ENCODE measurements at regions not wholly inside any gene's neighbourhood (a gene's known extent, or its start where the extent isn't known, plus 50 kb on each side); places are given as distances from the start of the nearest gene placed in this dataset.

DNA sequence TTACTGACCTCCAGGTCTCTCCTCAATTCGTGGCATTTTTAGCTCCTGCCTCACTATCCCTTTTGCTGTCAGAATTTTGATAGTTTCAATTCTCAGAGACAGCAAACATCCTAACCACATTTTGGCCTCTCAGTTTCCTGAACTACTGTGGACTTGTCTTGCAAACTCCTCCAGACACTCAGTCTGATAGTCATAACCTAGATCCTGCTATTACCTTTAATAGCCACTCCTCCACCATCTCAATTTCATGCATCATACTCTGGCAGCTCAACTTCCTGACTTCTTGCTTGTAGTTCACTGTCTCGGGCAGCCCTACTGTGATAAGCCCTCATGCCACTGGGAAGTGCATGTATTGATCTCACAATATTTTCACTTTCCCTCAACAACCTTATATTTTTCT, 481.8 kb upstream of the CDH18 start:
- no peaks in the 10 kb centered on the region for H3K27me3 Mint-ChIP-seq (ENCODE audit: unreplicated experiment)
- no peaks in the 10 kb centered on the region for H3K9me3 Mint-ChIP-seq (ENCODE audit: unreplicated experiment)
- H3K27ac Mint-ChIP-seq (ENCODE audit: unreplicated experiment), result no peak overlapping the region
- no peak for DNase-seq (ENCODE audit: low spot score)
- TF ChIP-seq, protein P1, sequence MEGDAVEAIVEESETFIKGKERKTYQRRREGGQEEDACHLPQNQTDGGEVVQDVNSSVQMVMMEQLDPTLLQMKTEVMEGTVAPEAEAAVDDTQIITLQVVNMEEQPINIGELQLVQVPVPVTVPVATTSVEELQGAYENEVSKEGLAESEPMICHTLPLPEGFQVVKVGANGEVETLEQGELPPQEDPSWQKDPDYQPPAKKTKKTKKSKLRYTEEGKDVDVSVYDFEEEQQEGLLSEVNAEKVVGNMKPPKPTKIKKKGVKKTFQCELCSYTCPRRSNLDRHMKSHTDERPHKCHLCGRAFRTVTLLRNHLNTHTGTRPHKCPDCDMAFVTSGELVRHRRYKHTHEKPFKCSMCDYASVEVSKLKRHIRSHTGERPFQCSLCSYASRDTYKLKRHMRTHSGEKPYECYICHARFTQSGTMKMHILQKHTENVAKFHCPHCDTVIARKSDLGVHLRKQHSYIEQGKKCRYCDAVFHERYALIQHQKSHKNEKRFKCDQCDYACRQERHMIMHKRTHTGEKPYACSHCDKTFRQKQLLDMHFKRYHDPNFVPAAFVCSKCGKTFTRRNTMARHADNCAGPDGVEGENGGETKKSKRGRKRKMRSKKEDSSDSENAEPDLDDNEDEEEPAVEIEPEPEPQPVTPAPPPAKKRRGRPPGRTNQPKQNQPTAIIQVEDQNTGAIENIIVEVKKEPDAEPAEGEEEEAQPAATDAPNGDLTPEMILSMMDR (IDR thresholded peaks at IDR 0.05; ENCODE audit: unreplicated experiment), result no peak
- no peaks in the 10 kb centered on the region for H3K4me1 Mint-ChIP-seq (ENCODE audit: unreplicated experiment)
- H3K4me3 Mint-ChIP-seq (ENCODE audit: unreplicated experiment), result no peak overlapping the region
- H3K36me3 Mint-ChIP-seq (ENCODE audit: low read depth, unreplicated experiment), result no peaks in the 10 kb centered on the region

DNA sequence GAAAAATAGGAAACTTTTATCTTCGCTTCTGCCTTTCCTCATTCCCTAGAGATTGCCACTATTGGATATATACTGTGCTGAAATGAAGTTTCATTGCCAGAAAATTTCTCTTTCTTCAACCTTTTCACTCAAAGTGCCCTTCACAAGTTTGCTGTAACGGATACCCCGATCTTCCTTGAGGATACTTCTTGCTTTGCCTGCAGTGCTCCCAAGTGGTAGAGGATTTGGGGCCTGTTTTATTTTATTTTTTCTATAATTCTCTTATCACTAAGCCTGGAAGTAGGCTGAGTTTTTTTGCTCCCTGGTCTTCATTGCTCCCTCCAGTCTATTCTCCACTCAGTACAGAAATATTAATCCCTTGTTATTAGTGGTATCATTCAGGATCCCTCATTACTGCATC, 481.4 kb upstream of the CDH18 start:
- DNase-seq (ENCODE audit: low spot score), result no peak
- no peaks in the 10 kb centered on the region for H3K4me1 Mint-ChIP-seq (ENCODE audit: unreplicated experiment)
- H3K9me3 Mint-ChIP-seq (ENCODE audit: unreplicated experiment), result no peaks in the 10 kb centered on the region
- H3K36me3 Mint-ChIP-seq (ENCODE audit: low read depth, unreplicated experiment), result no peaks in the 10 kb centered on the region
- H3K4me3 Mint-ChIP-seq (ENCODE audit: unreplicated experiment), result no peak overlapping the region
- TF ChIP-seq, protein P1 (IDR thresholded peaks at IDR 0.05; ENCODE audit: unreplicated experiment), result no peak
- H3K27ac Mint-ChIP-seq (ENCODE audit: unreplicated experiment), result no peak overlapping the region
- H3K27me3 Mint-ChIP-seq (ENCODE audit: unreplicated experiment), result no peaks in the 10 kb centered on the region

DNA sequence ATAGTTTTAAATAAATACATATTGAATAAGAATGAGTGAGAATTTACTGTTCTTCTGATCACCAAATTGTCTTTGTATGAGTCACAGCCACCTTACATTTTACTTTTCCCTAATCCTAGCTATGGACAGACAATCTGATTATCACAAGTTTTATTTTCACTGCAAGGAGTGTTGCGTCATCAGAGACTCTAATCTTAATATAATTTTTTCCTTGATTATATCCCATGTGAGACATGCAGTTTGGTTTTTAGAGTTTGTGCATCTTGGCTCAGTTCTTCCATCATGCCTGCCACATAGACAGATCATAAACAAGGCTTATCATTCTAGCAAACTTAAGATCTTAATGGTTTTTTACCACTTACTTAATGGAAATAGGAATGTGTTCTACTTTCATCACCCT, 478.5 kb upstream of the CDH18 start:
- TF ChIP-seq, protein P1 (IDR thresholded peaks at IDR 0.05; ENCODE audit: unreplicated experiment), result no peak
- H3K4me1 Mint-ChIP-seq (ENCODE audit: unreplicated experiment), result no peaks in the 10 kb centered on the region
- H3K27me3 Mint-ChIP-seq (ENCODE audit: unreplicated experiment), result no peaks in the 10 kb centered on the region
- H3K27ac Mint-ChIP-seq (ENCODE audit: unreplicated experiment), result no peak overlapping the region
- DNase-seq (ENCODE audit: low spot score), result no peak
- no peak overlapping the region for H3K4me3 Mint-ChIP-seq (ENCODE audit: unreplicated experiment)
- no peaks in the 10 kb centered on the region for H3K9me3 Mint-ChIP-seq (ENCODE audit: unreplicated experiment)
- H3K36me3 Mint-ChIP-seq (ENCODE audit: low read depth, unreplicated experiment), result no peaks in the 10 kb centered on the region

DNA sequence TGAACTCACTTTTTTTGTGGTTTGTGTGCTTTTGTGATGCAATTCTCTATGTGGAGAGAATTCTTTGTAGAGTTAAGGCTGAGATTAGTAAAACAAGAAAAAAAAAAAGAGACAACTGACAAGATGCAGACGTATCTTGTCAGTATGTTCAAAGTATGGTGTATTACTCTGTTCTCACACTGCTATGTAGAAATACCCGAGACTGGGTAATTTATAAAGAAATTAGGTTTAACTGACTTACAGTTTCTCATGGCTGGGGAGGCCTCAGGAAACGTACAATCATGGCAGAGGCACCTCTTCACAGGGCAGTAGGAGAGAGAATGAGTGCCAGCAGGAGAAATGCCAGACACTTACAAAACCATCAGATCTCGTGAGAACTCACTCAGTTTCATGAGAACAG, 475.2 kb upstream of the CDH18 start:
- Mint-ChIP-seq H3K4me1 (ENCODE audit: unreplicated experiment) (no peaks in the 10 kb centered on the region), H3K27me3 (ENCODE audit: unreplicated experiment) (no peaks in the 10 kb centered on the region), H3K36me3 (ENCODE audit: low read depth, unreplicated experiment) (no peaks in the 10 kb centered on the region), H3K9me3 (ENCODE audit: unreplicated experiment) (no peaks in the 10 kb centered on the region), H3K4me3 (ENCODE audit: unreplicated experiment) (no peak overlapping the region), H3K27ac (ENCODE audit: unreplicated experiment) (no peak overlapping the region)
- TF ChIP-seq, protein P1 (IDR thresholded peaks at IDR 0.05; ENCODE audit: unreplicated experiment), result no peak
- DNase-seq (ENCODE audit: low spot score), result no peak

DNA sequence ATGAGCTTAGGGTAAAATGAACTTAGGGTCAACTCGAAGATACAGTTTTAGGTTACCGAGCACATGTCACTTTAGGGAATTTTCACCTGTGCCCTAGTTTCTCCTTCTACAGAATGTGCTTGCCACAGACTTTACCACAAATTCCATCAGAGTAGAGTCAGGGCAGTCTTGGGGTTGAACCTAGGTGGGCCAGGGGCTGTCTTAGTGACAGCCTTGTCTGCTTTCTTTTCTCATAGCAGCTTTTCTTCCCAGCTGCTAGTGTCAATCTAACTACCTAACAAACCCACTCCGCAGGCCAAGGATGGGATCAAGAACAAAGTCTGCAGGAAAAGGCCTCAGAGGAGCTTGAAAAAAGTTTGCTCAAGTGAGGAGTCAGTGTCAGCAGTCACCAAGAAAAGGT, 458.1 kb upstream of the CDH18 start:
- Mint-ChIP-seq H3K36me3 (ENCODE audit: low read depth, unreplicated experiment) (no peaks in the 10 kb centered on the region), H3K4me1 (ENCODE audit: unreplicated experiment) (peaks cover 17% of the 10 kb centered on the region), H3K4me3 (ENCODE audit: unreplicated experiment) (no peak overlapping the region), H3K27ac (ENCODE audit: unreplicated experiment) (no peak overlapping the region), H3K9me3 (ENCODE audit: unreplicated experiment) (no peaks in the 10 kb centered on the region), H3K27me3 (ENCODE audit: unreplicated experiment) (no peaks in the 10 kb centered on the region)
- TF ChIP-seq, protein P1 (IDR thresholded peaks at IDR 0.05; ENCODE audit: unreplicated experiment), result no peak
- no peak for DNase-seq (ENCODE audit: low spot score)
